Panc1 (cell line): ENCODE measurements at regions not wholly inside any gene's neighbourhood (a gene's known extent, or its start where the extent isn't known, plus 50 kb on each side); places are given as distances from the start of the nearest gene placed in this dataset.

Experiments used
- ATAC-seq: fragments of 200-7000 bp; cut with Tn5 transposase; 2 replicates; pipeline ENCODE4 v1.9.1; 2020; ENCODE audit warnings: mild to moderate bottlenecking, moderate library complexity
- BruUV-seq: library from RNA; stranded (reverse); fragments of 400-500 nt; replicated peaks from 2 replicates; lab custom pipeline; 2021; lab: Mats Ljungman, UMichigan
- CTCF ChIA-PET: fragments of 300-600 bp; sonication (Branson Sonifier 250); formaldehyde crosslinking; loops from one replicate; lab custom pipeline; 2022; ENCODE audit warnings: antibody characterized with exemption; lab: Charles Lee
- POLR2A ChIA-PET: fragments of 300-600 bp; sonication (Branson Sonifier 250); formaldehyde crosslinking; loops from one replicate; lab custom pipeline; 2022; ENCODE audit warnings: antibody characterized with exemption; lab: Charles Lee
- DNase-seq: peaks from one replicate; pipeline ENCODE4 v3.0.0-alpha.2; 2010; ENCODE audit warnings: low read depth, low spot score
- H3K27ac ChIP-seq: 2 replicates; pipeline ENCODE4 v1.5.1; 2011; ENCODE audit warnings: mild to moderate bottlenecking, low read length, inconsistent platforms
- H3K27me3 ChIP-seq: fragments of 200-500 bp; sonication (Bioruptor generic); 2 replicates; pipeline ENCODE4 v1.6.0; 2014; ENCODE audit warnings: low read length, inconsistent platforms; ENCODE audit not compliant: control insufficient read depth, insufficient read depth
- H3K36me3 ChIP-seq: fragments of 200-500 bp; sonication (Bioruptor generic); 2 replicates; pipeline ENCODE4 v1.5.1; 2014; ENCODE audit warnings: inconsistent platforms, mild to moderate bottlenecking, low read length, moderate library complexity; ENCODE audit not compliant: control insufficient read depth, insufficient read depth
- H3K4me1 ChIP-seq: 2 replicates; pipeline ENCODE4 v1.5.1; 2011; ENCODE audit warnings: inconsistent platforms, mild to moderate bottlenecking, low read length, moderate library complexity; ENCODE audit not compliant: control insufficient read depth, insufficient read depth
- H3K4me3 ChIP-seq, 2 experiments: 2 replicates each; pipeline ENCODE4 v1.5.1; 2011 to 2012; ENCODE audit warnings: low read depth in 2 of 2, low read length in 2 of 2, mild to moderate bottlenecking in 2 of 2, inconsistent platforms in 1 of 2, moderate library complexity in 1 of 2
- H3K9me3 ChIP-seq: fragments of 200-500 bp; sonication (Bioruptor generic); 2 replicates; pipeline ENCODE4 v1.5.1; 2014; ENCODE audit warnings: low read depth, mild to moderate bottlenecking, inconsistent platforms, low read length, moderate library complexity; ENCODE audit not compliant: control insufficient read depth, insufficient read depth
- CTCF ChIP-seq: fragments of 450-650 bp; IDR thresholded peaks from 2 replicates; pipeline ENCODE4 v1.5.1; 2017; ENCODE audit warnings: mild to moderate bottlenecking
- POLR2AphosphoS5 ChIP-seq: IDR thresholded peaks from 2 replicates; pipeline ENCODE4 v1.6.1; 2012; ENCODE audit warnings: mild to moderate bottlenecking, low read depth, low read length, moderate library complexity
- REST ChIP-seq, 2 experiments: IDR thresholded peaks; 2 replicates each; pipeline ENCODE4 v1.6.1; 2011 to 2012; ENCODE audit warnings: low read depth in 2 of 2, control low read depth in 1 of 2, low read length in 1 of 2, mild to moderate bottlenecking in 1 of 2, moderate library complexity in 1 of 2; ENCODE audit not compliant: insufficient read depth in 1 of 2
- SIN3A ChIP-seq: IDR thresholded peaks from 2 replicates; pipeline ENCODE4 v1.6.1; 2012; ENCODE audit warnings: low read depth, mild to moderate bottlenecking, low read length, moderate library complexity, borderline replicate concordance; ENCODE audit not compliant: insufficient read depth
- TCF7L2 ChIP-seq: IDR thresholded peaks from 2 replicates; pipeline ENCODE4 v1.6.1; 2011; ENCODE audit warnings: mild to moderate bottlenecking, low read depth, low read length, inconsistent platforms
- in situ Hi-C: cut with HindIII; loops from 2 replicates; pipeline ENCODE4 v1.10.0; 2016; ENCODE audit warnings: low sequenced_read_pairs, low pct_unique_long_range_greater_than_20kb
- intact Hi-C: fragments of 100-400 bp; cut with micrococcal nuclease; formaldehyde crosslinking; loops from one replicate; pipeline ENCODE4 v1.10.0; 2022; ENCODE audit not compliant: unreplicated experiment

GRCh38 chr10:110433740-110434139 lies 64.0 kb upstream of the DUSP5 start:
- Histone ChIP-seq H3K4me1 (no peaks in the 10 kb centered on the region), H3K36me3 (no peaks in the 10 kb centered on the region), H3K27ac (no peak overlapping the region), H3K9me3 (no peaks in the 10 kb centered on the region), H3K4me3 (no peak overlapping the region), H3K27me3 (no peaks in the 10 kb centered on the region)
- in situ Hi-C loops = no loop called here
- intact Hi-C loops = no loop called here
- TF ChIP-seq SIN3A = no peak
- no peak for TF ChIP-seq REST (IDR thresholded peaks at IDR 0.05; ENCODE audit: insufficient read depth in 1 of 2, low read depth in 2 of 2, low read length in 1 of 2)
- no peak for TF ChIP-seq CTCF
- no peak for TF ChIP-seq POLR2AphosphoS5
- no peak for TF ChIP-seq TCF7L2
- ChIA-PET CTCF (no interaction called here), POLR2A (no interaction called here)
- DNase-seq (no peak), ATAC-seq (peak; percentile 68; the same call in 1 of the 2 replicates)
- BruUV-seq = no TSS peak

- TF ChIP-seq REST (IDR thresholded peaks at IDR 0.05; ENCODE audit: insufficient read depth in 1 of 2, low read depth in 2 of 2, low read length in 1 of 2) (no peak), POLR2AphosphoS5 (no peak), TCF7L2 (no peak), SIN3A (no peak), CTCF (no peak)
- Histone ChIP-seq H3K27ac (no peak overlapping the region), H3K4me3 (no peak overlapping the region), H3K27me3 (no peaks in the 10 kb centered on the region), H3K9me3 (no peaks in the 10 kb centered on the region), H3K4me1 (no peaks in the 10 kb centered on the region), H3K36me3 (no peaks in the 10 kb centered on the region)
- in situ Hi-C loops = no loop called here
- ATAC-seq (no peak), DNase-seq (no peak)
- BruUV-seq = no TSS peak
- ChIA-PET CTCF (no interaction called here), POLR2A (no interaction called here)
- intact Hi-C loops = no loop called here
These were observed 63.1 kb upstream of the DUSP5 start for GRCh38 chr10:110434489-110435096.
